ENCODE measurements at regions not wholly inside any gene's neighbourhood (a gene's known extent, or its start where the extent isn't known, plus 50 kb on each side); places are given as distances from the start of the nearest gene placed in this dataset.

GRCh38 chr1:95407886-95408291 is 173.9 kb downstream of the RWDD3 start:
- TF ChIP-seq CTCF (conservative IDR thresholded peaks at IDR 0.05): no peak
- no peak for TF ChIP-seq EZH2 (IDR thresholded peaks at IDR 0.05; ENCODE audit: low read depth)

All from PC-9 (cell line).